SK-N-SH (cell line): ENCODE measurements at regions not wholly inside any gene's neighbourhood (a gene's known extent, or its start where the extent isn't known, plus 50 kb on each side); places are given as distances from the start of the nearest gene placed in this dataset.

Experiments
- CTCF ChIA-PET: fragments of 300-600, 350-600 bp; formaldehyde crosslinking; extraction: SDS; loops from one replicate; lab custom pipeline; 2021; lab: Yijun Ruan, JAX
- POLR2A ChIA-PET: fragments of 350-600 bp; sonication (Branson Sonifier 250); formaldehyde crosslinking; extraction: SDS; loops from one replicate; lab custom pipeline; 2020; ENCODE audit warnings: antibody characterized with exemption, inconsistent platforms; lab: Yijun Ruan, JAX
- DNase-seq: peaks from one replicate; pipeline ENCODE4 v3.0.0; 2012
- H2AFZ ChIP-seq: fragments of 200-600 bp; sonication (generic); 2 replicates; pipeline ENCODE4 v1.8.1; 2016; ENCODE audit warnings: antibody characterized with exemption, mild to moderate bottlenecking, low read depth
- H3F3A ChIP-seq: fragments of 200-600 bp; sonication (generic); replicated peaks from 2 replicates; pipeline ENCODE3; 2016; ENCODE audit warnings: antibody characterized with exemption, mild to moderate bottlenecking; ENCODE audit not compliant: insufficient read depth
- H3K27ac ChIP-seq, 2 experiments: fragments of 200-500 bp in 1 of 2; fragments of 200-600 bp in 1 of 2; sonication (Bioruptor generic) in 1 of 2; sonication (generic), shearing (Covaris generic) in 1 of 2; 2 replicates each; pipeline versions ENCODE4 v1.5.1 to v1.6.1; 2014 to 2016; ENCODE audit warnings: low read depth in 2 of 2, inconsistent platforms in 1 of 2, low read length in 1 of 2, mild to moderate bottlenecking in 1 of 2, mixed read lengths in 1 of 2
- H3K27me3 ChIP-seq: fragments of 200-600 bp; sonication (generic), shearing (Covaris generic); 2 replicates; pipeline ENCODE4 v1.6.1; 2016; ENCODE audit warnings: mixed run types; ENCODE audit not compliant: insufficient read depth
- H3K36me3 ChIP-seq, 2 experiments: fragments of 200-500 bp in 1 of 2; fragments of 200-600 bp in 1 of 2; sonication (Bioruptor generic) in 1 of 2; sonication (generic) in 1 of 2; replicated peaks in 1 of 2; 2 replicates each; pipeline versions ENCODE3 to v1.5.1; 2014 to 2016; ENCODE audit warnings: low read length in 1 of 2, mild to moderate bottlenecking in 1 of 2; ENCODE audit not compliant: insufficient read depth in 2 of 2, control insufficient read depth in 1 of 2
- H3K4me1 ChIP-seq, 2 experiments: fragments of 200-500 bp in 1 of 2; fragments of 200-600 bp in 1 of 2; sonication (Bioruptor generic) in 1 of 2; sonication (generic), shearing (Covaris generic) in 1 of 2; 2 replicates each; pipeline versions ENCODE4 v1.5.1 to v1.6.1; 2014 to 2016; ENCODE audit warnings: low read depth in 1 of 2, low read length in 1 of 2, mixed run types in 1 of 2; ENCODE audit not compliant: insufficient read depth in 2 of 2, control insufficient read depth in 1 of 2
- H3K4me2 ChIP-seq: fragments of 200-600 bp; sonication (generic), shearing (Covaris generic); 2 replicates; pipeline ENCODE4 v1.6.1; 2017; ENCODE audit warnings: mixed run types
- H3K4me3 ChIP-seq, 2 experiments: fragments of 200-500 bp in 1 of 2; fragments of 200-600 bp in 1 of 2; sonication (Bioruptor generic) in 1 of 2; sonication (generic), shearing (Covaris generic) in 1 of 2; 2 replicates each; pipeline versions ENCODE4 v1.5.1 to v1.8.1; 2014 to 2016; ENCODE audit warnings: low read depth in 2 of 2, inconsistent platforms in 1 of 2, low read length in 1 of 2, mild to moderate bottlenecking in 1 of 2, mixed read lengths in 1 of 2, moderate library complexity in 1 of 2
- H3K79me2 ChIP-seq: fragments of 200-600 bp; sonication (generic); 2 replicates; pipeline ENCODE4 v1.8.1; 2017; ENCODE audit warnings: mild to moderate bottlenecking; ENCODE audit not compliant: insufficient read depth
- H3K9ac ChIP-seq: fragments of 200-600 bp; sonication (generic); 2 replicates; pipeline ENCODE4 v1.6.1; 2017; ENCODE audit warnings: mixed run types
- H3K9me2 ChIP-seq: fragments of 200-600 bp; sonication (generic); 2 replicates; pipeline ENCODE4 v1.6.1; 2017; ENCODE audit warnings: mixed run types
- H3K9me3 ChIP-seq: fragments of 200-600 bp; sonication (generic); 2 replicates; pipeline ENCODE4 v1.6.1; 2017; ENCODE audit warnings: mixed run types, mild to moderate bottlenecking, moderate library complexity
- H4K20me1 ChIP-seq: fragments of 200-600 bp; sonication (generic); 2 replicates; pipeline ENCODE4 v1.6.1; 2017; ENCODE audit warnings: mild to moderate bottlenecking, mixed run types; ENCODE audit not compliant: insufficient read depth
- ELF1 ChIP-seq: IDR thresholded peaks from 2 replicates; pipeline ENCODE4 v1.4.0; 2012
- EZH2phosphoT487 ChIP-seq: fragments of 200-600 bp; sonication (generic); IDR thresholded peaks from 2 replicates; pipeline ENCODE4 v1.6.1; 2017; ENCODE audit warnings: low read depth, mixed run types, mild to moderate bottlenecking, antibody characterized with exemption, moderate library complexity, borderline replicate concordance
- FOSL2 ChIP-seq: IDR thresholded peaks from 2 replicates; pipeline ENCODE4 v1.4.0; 2012; ENCODE audit warnings: low read depth, mild to moderate bottlenecking, moderate library complexity, borderline replicate concordance
- FOXJ3 ChIP-seq: sonication (generic); formaldehyde crosslinking; IDR thresholded peaks from 2 replicates; pipeline ENCODE4 v1.5.1; 2020; ENCODE audit warnings: mild to moderate bottlenecking, missing genetic modification reagents
- FOXM1 ChIP-seq: IDR thresholded peaks from 2 replicates; pipeline ENCODE4 v1.4.0; 2012; ENCODE audit warnings: low read depth, mild to moderate bottlenecking
- GABPA ChIP-seq: IDR thresholded peaks from 2 replicates; pipeline ENCODE4 v1.4.0; 2012; ENCODE audit warnings: low read depth, mild to moderate bottlenecking
- GATA2 ChIP-seq: sonication (generic); formaldehyde crosslinking; IDR thresholded peaks from 2 replicates; pipeline ENCODE4 v1.5.0; 2020; ENCODE audit warnings: mild to moderate bottlenecking, missing genetic modification reagents
- IRF3 ChIP-seq: fragments of 150-350 bp; IDR thresholded peaks from 2 replicates; pipeline ENCODE4 v1.6.1; 2016; ENCODE audit warnings: mild to moderate bottlenecking, low read depth, low read length
- JUND ChIP-seq: IDR thresholded peaks from 2 replicates; pipeline ENCODE4 v1.4.0; 2012
- MAX ChIP-seq: IDR thresholded peaks from 2 replicates; pipeline ENCODE4 v1.4.0; 2012; ENCODE audit warnings: low read depth
- MXI1 ChIP-seq: IDR thresholded peaks from 2 replicates; pipeline ENCODE4 v1.6.1; 2012; ENCODE audit warnings: mild to moderate bottlenecking, low read depth, low read length, improper control_type of control experiment
- NFIC ChIP-seq: IDR thresholded peaks from 2 replicates; pipeline ENCODE4 v1.4.0; 2012; ENCODE audit warnings: borderline replicate concordance
- POLR2AphosphoS5 ChIP-seq: IDR thresholded peaks from 2 replicates; pipeline ENCODE4 v1.6.1; 2012; ENCODE audit warnings: low read depth, low read length
- RAD21 ChIP-seq: IDR thresholded peaks from 2 replicates; pipeline ENCODE4 v1.6.1; 2012; ENCODE audit warnings: mild to moderate bottlenecking, low read length
- RFX5 ChIP-seq: IDR thresholded peaks from 2 replicates; pipeline ENCODE4 v1.6.1; 2012; ENCODE audit warnings: mild to moderate bottlenecking, improper control_type of control experiment, low read length
- RXRA ChIP-seq: IDR thresholded peaks from 2 replicates; pipeline ENCODE4 v1.4.0; 2012; ENCODE audit warnings: low read depth, mild to moderate bottlenecking, borderline replicate concordance
- SMC3 ChIP-seq: IDR thresholded peaks from 2 replicates; pipeline ENCODE4 v1.6.1; 2012; ENCODE audit warnings: low read depth, low read length, improper control_type of control experiment
- TEAD4 ChIP-seq: IDR thresholded peaks from 2 replicates; pipeline ENCODE4 v1.4.0; 2012; ENCODE audit warnings: mild to moderate bottlenecking, borderline replicate concordance; ENCODE audit not compliant: insufficient read depth
- WGBS: methylation state at CpG from one replicate; pipeline ENCODE4 v1.1.6; 2017; ENCODE audit warnings: low lambda C conversion rate; 5-methylcytosine and 5-hydroxymethylcytosine counted together
- TF ChIP-seq, protein P1 (sequence below): IDR thresholded peaks from 2 replicates; pipeline ENCODE4; 2012
- TF ChIP-seq, protein P2 (sequence below): IDR thresholded peaks from 2 replicates; pipeline ENCODE4 v1.4.0; 2012; ENCODE audit warnings: low read depth, borderline replicate concordance
- TF ChIP-seq, protein P3 (sequence below): fragments of 150-350 bp; IDR thresholded peaks from 2 replicates; pipeline ENCODE4 v1.6.1; 2017; ENCODE audit warnings: antibody characterized with exemption, low read length, low read depth, borderline replicate concordance

GRCh38 chr3:38966811-38967692 is 84.7 kb downstream of the SCN11A start (continued):
- TF ChIP-seq JUND (no peak), MAX (no peak), FOXJ3 (CRISPR knock-in tag) (no peak), NFIC (no peak)
- TF ChIP-seq, protein P1, sequence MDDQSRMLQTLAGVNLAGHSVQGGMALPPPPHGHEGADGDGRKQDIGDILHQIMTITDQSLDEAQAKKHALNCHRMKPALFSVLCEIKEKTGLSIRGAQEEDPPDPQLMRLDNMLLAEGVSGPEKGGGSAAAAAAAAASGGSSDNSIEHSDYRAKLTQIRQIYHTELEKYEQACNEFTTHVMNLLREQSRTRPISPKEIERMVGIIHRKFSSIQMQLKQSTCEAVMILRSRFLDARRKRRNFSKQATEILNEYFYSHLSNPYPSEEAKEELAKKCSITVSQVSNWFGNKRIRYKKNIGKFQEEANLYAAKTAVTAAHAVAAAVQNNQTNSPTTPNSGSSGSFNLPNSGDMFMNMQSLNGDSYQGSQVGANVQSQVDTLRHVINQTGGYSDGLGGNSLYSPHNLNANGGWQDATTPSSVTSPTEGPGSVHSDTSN: no peak

DNA sequence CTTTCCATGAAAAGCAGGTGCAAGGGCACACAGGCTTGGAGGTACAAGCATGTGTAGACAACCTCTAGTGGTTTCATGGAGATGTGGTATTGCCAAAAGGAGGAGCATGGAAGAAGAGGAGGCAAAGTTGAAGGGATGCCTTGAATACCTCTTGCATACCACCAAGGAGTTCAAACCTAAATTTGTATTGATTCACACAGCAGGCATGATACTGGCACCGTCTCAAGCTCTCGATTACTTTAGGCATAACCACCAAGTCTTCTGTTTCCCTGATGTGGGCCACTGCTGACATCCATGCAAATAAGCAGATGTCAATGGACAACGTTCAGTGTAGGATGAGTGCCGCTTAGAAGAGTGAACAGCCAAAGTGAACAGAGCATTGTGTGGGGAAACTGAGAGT is 87.1 kb downstream of the SCN11A start:
- Histone ChIP-seq H3K79me2 (no peaks in the 10 kb centered on the region), H3K27me3 (no peaks in the 10 kb centered on the region), H3K9me3 (no peaks in the 10 kb centered on the region), H3K9ac (no peak overlapping the region), H3K36me3 (no peaks in the 10 kb centered on the region)
- ChIA-PET CTCF (interaction anchor here (1.9 kb wide), 1 partner anchor 38 kb away, joined by 4 read pairs; no protein-coding TSS in a partner anchor), POLR2A (no interaction called here)
- TF ChIP-seq EZH2phosphoT487: no peak
- TF ChIP-seq RFX5: no peak
- no peak for TF ChIP-seq JUND
- no peak for TF ChIP-seq RXRA
- no peak for TF ChIP-seq GATA2 (CRISPR knock-in tag)
- TF ChIP-seq SMC3: no peak
- TF ChIP-seq MAX: no peak
- TF ChIP-seq TEAD4: no peak
- TF ChIP-seq ELF1: no peak
- TF ChIP-seq, protein P2, sequence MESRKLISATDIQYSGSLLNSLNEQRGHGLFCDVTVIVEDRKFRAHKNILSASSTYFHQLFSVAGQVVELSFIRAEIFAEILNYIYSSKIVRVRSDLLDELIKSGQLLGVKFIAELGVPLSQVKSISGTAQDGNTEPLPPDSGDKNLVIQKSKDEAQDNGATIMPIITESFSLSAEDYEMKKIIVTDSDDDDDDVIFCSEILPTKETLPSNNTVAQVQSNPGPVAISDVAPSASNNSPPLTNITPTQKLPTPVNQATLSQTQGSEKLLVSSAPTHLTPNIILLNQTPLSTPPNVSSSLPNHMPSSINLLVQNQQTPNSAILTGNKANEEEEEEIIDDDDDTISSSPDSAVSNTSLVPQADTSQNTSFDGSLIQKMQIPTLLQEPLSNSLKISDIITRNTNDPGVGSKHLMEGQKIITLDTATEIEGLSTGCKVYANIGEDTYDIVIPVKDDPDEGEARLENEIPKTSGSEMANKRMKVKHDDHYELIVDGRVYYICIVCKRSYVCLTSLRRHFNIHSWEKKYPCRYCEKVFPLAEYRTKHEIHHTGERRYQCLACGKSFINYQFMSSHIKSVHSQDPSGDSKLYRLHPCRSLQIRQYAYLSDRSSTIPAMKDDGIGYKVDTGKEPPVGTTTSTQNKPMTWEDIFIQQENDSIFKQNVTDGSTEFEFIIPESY: no peak
- no peak for TF ChIP-seq POLR2AphosphoS5
- no peak for TF ChIP-seq MXI1
- no peak for TF ChIP-seq RAD21
- no peak for TF ChIP-seq FOSL2
- no peak for TF ChIP-seq IRF3
- no peak for TF ChIP-seq FOXM1
- TF ChIP-seq, protein P3, sequence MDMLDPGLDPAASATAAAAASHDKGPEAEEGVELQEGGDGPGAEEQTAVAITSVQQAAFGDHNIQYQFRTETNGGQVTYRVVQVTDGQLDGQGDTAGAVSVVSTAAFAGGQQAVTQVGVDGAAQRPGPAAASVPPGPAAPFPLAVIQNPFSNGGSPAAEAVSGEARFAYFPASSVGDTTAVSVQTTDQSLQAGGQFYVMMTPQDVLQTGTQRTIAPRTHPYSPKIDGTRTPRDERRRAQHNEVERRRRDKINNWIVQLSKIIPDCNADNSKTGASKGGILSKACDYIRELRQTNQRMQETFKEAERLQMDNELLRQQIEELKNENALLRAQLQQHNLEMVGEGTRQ: no peak
- no peak for TF ChIP-seq FOXJ3 (CRISPR knock-in tag)
- TF ChIP-seq, protein P1: no peak
- TF ChIP-seq GABPA: no peak
- TF ChIP-seq, all 33 proteins: peak for 0
- H3K4me2 ChIP-seq: no peak overlapping the region
- no peaks in the 10 kb centered on the region for H3K9me2 ChIP-seq
- H4K20me1 ChIP-seq: no peaks in the 10 kb centered on the region
- no peak overlapping the region for H2AFZ ChIP-seq
- H3K4me1 ChIP-seq: peaks cover 0 to 9% of the 10 kb centered on the region in 2 experiments; a peak in 1 of 4 replicates
- WGBS: 65% methylated on average over 4 of the region's 4 CpGs
- no peak overlapping the region for H3K27ac ChIP-seq
- no peak for DNase-seq
- H3F3A ChIP-seq: no peaks in the 10 kb centered on the region
- H3K4me3 ChIP-seq: no peak overlapping the region
